HCT116 (cell line): ENCODE measurements at regions not wholly inside any gene's neighbourhood (a gene's known extent, or its start where the extent isn't known, plus 50 kb on each side); places are given as distances from the start of the nearest gene placed in this dataset.

Experiments used
- CTCF ChIP-seq, 3 experiments: fragments of 200-600 bp in 1 of 3; sonication (generic) in 1 of 3; IDR thresholded peaks in 2 of 3; conservative IDR thresholded peaks in 1 of 3; 2 replicates each; pipeline ENCODE4 v1.5.1; 2012 to 2017; ENCODE audit warnings: low read depth in 2 of 3, low read length in 2 of 3, antibody characterized with exemption in 1 of 3, borderline replicate concordance in 1 of 3, control low read depth in 1 of 3, mild to moderate bottlenecking in 1 of 3, mixed read lengths in 1 of 3, mixed run types in 1 of 3, moderate library complexity in 1 of 3; ENCODE audit not compliant: insufficient read depth in 1 of 3
- EZH2 ChIP-seq: fragments of 200-600 bp; sonication (generic); IDR thresholded peaks from 2 replicates; pipeline ENCODE4 v1.6.1; 2017; ENCODE audit warnings: antibody characterized with exemption, mixed run types
- EZH2phosphoT487 ChIP-seq: fragments of 200-600 bp; IDR thresholded peaks from 2 replicates; pipeline ENCODE4 v1.6.1; 2018; ENCODE audit warnings: antibody characterized with exemption, borderline replicate concordance
- JUND ChIP-seq: IDR thresholded peaks from 2 replicates; pipeline ENCODE4 v1.6.1; 2012
- POLR2A ChIP-seq: IDR thresholded peaks from 2 replicates; pipeline ENCODE4 v1.7.0; 2011; ENCODE audit warnings: borderline replicate concordance; ENCODE audit not compliant: insufficient read depth, insufficient read length; ENCODE audit errors: extremely low read depth
- POLR2AphosphoS5 ChIP-seq: IDR thresholded peaks from 2 replicates; pipeline ENCODE4 v1.6.1; 2011; ENCODE audit warnings: mild to moderate bottlenecking, low read depth, low read length, moderate library complexity
- REST ChIP-seq: IDR thresholded peaks from 2 replicates; pipeline ENCODE4 v1.6.1; 2012; ENCODE audit warnings: low read depth
- SIN3A ChIP-seq: IDR thresholded peaks from 2 replicates; pipeline ENCODE4 v1.6.1; 2012; ENCODE audit warnings: low read depth
- SP1 ChIP-seq: IDR thresholded peaks from 2 replicates; pipeline ENCODE4 v1.6.1; 2012; ENCODE audit warnings: low read depth
- TF ChIP-seq, protein P1 (sequence below): IDR thresholded peaks from 2 replicates; pipeline ENCODE4 v1.6.1; 2012

GRCh38 chr14:81686512-81686911 is 152.9 kb upstream of the SEL1L start:
- TF ChIP-seq SIN3A, result no peak
- no peak for TF ChIP-seq CTCF (IDR thresholded peaks at IDR 0.05 in 2 of 3, conservative IDR thresholded peaks at IDR 0.05 in 1 of 3; ENCODE audit: borderline replicate concordance in 1 of 3, insufficient read depth in 1 of 3, low read depth in 2 of 3, low read length in 2 of 3)
- TF ChIP-seq, protein P1, sequence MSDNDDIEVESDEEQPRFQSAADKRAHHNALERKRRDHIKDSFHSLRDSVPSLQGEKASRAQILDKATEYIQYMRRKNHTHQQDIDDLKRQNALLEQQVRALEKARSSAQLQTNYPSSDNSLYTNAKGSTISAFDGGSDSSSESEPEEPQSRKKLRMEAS, result no peak
- no peak for TF ChIP-seq REST
- no peak for TF ChIP-seq EZH2phosphoT487
- TF ChIP-seq POLR2A, result no peak
- TF ChIP-seq JUND, result no peak
- no peak for TF ChIP-seq EZH2
- TF ChIP-seq SP1, result no peak
- no peak for TF ChIP-seq POLR2AphosphoS5
